ENCODE measurements at regions not wholly inside any gene's neighbourhood (a gene's known extent, or its start where the extent isn't known, plus 50 kb on each side); places are given as distances from the start of the nearest gene placed in this dataset.
"Not testable (repeated sequence)": the region's sequence is repeated elsewhere in the genome, so short reads cannot be mapped to it uniquely, and the experiment has no call there.

- not testable (repeated sequence) for TF ChIP-seq CTCF (conservative IDR thresholded peaks at IDR 0.05; ENCODE audit: low read depth, low read length); EZH2 (IDR thresholded peaks at IDR 0.05; ENCODE audit: borderline replicate concordance, low read depth, low read length, poor library complexity, severe bottlenecking)
Observed at GRCh38 chr14:101299781-101300180, 261.5 kb upstream of the DIO3 start.

Data from A673 (cell line).